NCI-H146 (cell line): ENCODE measurements at regions not wholly inside any gene's neighbourhood (a gene's known extent, or its start where the extent isn't known, plus 50 kb on each side); places are given as distances from the start of the nearest gene placed in this dataset.
A peak's percentile ranks its signal among the peaks of the same experiment; 100 is the strongest.
"Not testable (repeated sequence)": the region's sequence is repeated elsewhere in the genome, so short reads cannot be mapped to it uniquely, and the experiment has no call there.

Experiments
- DNase-seq: peaks from one replicate; lab custom pipeline; 2025; lab: John Stamatoyannopoulos, UW

- DNase-seq, result no peak
These were observed 611.2 kb upstream of the SPRY2 start for GRCh38 chr13:80952158-80952557.

- DNase-seq, result no peak
These were observed 605.3 kb upstream of the SPRY2 start for GRCh38 chr13:80946008-80946802.

DNA sequence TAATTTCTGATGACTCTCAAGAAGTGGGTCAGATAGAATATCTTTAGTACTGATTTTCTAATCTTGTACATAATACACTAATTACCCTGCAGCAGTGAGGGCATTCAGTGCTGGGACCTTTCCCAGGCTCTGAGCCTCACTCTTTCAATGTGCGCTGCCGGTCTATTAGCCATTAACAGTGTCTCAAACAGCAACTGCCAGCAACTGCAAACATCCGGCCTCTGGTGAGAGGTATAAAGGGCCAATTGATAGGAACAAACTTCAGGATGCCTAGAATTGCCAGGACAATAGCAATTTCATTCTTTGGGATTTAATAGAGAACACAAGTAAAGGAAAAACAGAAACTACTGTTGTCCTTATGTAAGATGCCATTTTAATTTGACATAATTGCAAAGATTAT lies 604.4 kb upstream of the SPRY2 start:
- DNase-seq, result peak; percentile 13

DNA sequence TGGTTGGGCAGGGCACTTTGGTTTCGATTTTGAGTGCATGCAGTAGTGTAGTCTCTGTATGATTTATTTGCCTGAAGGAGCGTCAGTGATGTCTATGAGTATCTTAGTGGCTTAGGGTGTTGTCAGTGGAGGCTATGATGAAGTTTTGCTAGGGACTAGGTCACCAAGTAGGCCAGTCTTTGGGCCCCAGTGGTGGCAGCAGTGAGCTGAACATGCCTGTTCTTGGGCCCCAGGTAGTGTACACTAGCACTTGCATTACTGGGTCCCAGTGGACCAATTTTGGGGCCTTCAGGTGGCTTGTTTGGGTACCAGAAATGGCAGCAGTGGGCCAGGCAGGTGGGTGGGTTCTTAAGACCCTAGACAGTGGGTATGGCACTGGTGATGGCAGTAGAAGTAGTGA lies 598.7 kb upstream of the SPRY2 start:
- DNase-seq, result no peak

- DNase-seq, result no peak
These were observed 590.8 kb upstream of the SPRY2 start for GRCh38 chr13:80931766-80932165.

DNA sequence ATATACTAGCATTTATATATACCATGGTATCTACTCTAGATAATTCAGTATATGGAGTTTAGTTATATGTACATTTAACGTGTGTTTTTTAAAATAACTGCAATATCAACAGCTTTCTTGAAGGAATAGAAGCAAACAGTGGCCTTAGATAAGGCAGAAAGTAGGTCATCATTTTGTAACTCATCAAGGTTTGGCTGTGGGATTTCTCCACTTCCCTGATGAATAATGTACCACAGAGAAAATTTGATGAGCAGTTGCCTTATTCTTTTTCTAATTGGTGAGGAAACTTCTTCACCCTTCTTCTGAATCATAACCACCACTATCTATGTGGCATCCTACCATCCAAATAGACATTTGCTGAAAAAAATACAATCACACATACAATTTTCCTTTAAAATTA lies 590.2 kb upstream of the SPRY2 start:
- no peak for DNase-seq

DNA sequence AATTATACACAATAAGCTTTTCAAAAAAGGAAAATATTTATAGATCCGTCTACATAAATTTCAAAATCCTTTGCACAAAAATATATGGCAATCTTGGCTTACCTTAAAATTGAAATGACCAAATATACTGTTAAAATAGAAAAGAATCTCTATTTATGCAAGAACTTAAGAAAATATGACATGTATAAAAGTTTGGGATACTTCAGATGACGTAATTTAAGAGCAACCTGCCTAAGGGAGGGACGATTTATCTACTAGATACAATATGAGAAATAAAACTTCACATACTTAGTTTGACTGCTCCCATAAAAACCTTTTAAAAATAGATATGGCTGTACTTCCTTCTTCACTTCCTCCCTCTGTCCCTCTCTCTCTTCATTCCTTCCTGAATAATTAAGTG lies 587.3 kb upstream of the SPRY2 start:
- no peak for DNase-seq

DNA sequence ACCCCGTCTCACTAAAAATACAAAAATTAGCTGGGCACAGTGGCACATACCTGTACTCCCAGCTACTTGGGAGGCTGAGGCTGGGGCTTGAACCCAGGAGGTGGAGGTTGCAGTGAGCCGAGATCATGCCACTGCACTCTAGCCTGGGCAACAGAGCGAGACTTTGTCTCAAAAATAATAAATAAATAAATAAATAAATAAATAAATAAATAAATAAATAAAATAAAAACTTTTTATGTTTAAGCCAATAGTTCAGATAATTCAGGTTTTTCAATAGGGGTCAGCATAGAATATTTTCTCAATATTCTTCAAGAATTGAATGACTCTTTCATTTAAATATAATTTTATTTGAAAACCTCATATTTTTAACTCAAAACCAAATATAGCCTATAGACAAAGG lies 585.1 kb upstream of the SPRY2 start:
- DNase-seq, result not testable (repeated sequence)

- no peak for DNase-seq
These were observed 583.7 kb upstream of the SPRY2 start for GRCh38 chr13:80924596-80924995.

GRCh38 chr13:80923907-80924306 lies 583.0 kb upstream of the SPRY2 start:
- no peak for DNase-seq

- DNase-seq, result no peak
These were observed 581.0 kb upstream of the SPRY2 start for GRCh38 chr13:80921971-80922370.

GRCh38 chr13:80921541-80921940 lies 580.6 kb upstream of the SPRY2 start:
- no peak for DNase-seq

DNA sequence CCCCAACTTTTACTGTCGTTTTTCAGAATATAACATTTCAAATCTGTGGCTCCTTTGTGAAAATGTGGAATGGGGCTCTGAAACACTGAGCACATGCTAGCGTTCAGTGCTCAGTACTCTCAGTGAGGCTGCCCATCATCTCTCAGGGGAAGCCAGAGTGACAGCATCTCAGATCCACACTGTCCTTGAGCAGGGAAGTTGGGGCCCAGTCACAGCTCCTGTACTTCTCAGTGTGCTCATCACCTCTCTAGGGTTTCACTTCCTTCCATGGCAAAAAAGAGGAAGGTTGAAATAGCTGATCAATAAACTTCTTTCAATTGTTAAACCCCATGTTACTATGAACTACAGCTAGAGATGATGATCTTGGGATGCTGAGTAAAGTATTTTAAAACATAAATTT lies 565.9 kb upstream of the SPRY2 start:
- no peak for DNase-seq

- no peak for DNase-seq
These were observed 563.5 kb upstream of the SPRY2 start for GRCh38 chr13:80904386-80904785.

DNA sequence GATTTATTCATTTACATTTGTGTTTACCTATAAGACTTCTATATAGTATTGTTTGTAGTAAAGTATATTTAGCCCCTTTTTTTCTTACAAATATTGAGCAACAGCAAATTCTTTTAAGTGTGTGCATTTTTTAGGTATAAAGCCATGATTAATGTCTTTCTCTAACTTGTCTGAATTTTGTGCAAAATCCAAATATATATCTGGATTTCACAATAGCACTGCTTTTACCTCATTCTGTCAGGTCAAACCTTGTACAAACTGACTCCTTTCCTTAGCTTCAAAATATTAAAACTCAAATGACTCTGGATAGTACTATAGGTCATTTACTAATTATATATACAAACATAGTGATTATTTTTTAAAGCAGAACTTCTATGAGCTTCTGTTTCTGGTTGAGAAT lies 563.0 kb upstream of the SPRY2 start:
- no peak for DNase-seq

GRCh38 chr13:80901530-80901929 lies 560.6 kb upstream of the SPRY2 start:
- DNase-seq, result no peak

DNA sequence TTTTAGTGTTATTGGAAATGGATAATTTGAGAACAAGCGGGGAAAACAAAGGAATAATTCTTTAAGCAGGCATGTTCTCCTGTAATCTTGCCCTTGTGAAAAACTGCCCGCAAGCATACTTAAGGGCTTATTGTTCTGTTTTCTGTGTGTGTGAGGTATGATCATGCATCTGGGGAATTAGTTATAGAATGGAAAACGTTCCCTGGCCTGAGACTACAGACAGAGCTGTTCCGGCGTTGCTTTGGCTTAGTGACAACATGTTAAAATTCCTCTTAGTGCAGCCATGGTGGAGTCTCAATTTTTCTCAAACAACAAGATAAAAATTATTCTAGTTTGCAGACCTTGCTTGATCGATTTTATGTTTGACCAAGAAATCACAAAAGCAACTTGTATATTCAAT lies 560.2 kb upstream of the SPRY2 start:
- no peak for DNase-seq

GRCh38 chr13:80900561-80900960 lies 559.6 kb upstream of the SPRY2 start:
- no peak for DNase-seq

GRCh38 chr13:80897641-80898040 lies 556.7 kb upstream of the SPRY2 start:
- not testable (repeated sequence) for DNase-seq

GRCh38 chr13:80894917-80895316 lies 554.0 kb upstream of the SPRY2 start:
- no peak for DNase-seq

- no peak for DNase-seq
These were observed 548.9 kb upstream of the SPRY2 start for GRCh38 chr13:80889829-80890228.

GRCh38 chr13:80888390-80888789 lies 547.5 kb upstream of the SPRY2 start:
- no peak for DNase-seq

GRCh38 chr13:80884056-80884785 lies 543.3 kb upstream of the SPRY2 start:
- DNase-seq, result no peak

GRCh38 chr13:80883545-80883944 lies 542.6 kb upstream of the SPRY2 start:
- DNase-seq, result no peak
